ENCODE measurements at regions not wholly inside any gene's neighbourhood (a gene's known extent, or its start where the extent isn't known, plus 50 kb on each side); places are given as distances from the start of the nearest gene placed in this dataset.

- TF ChIP-seq, protein P1, sequence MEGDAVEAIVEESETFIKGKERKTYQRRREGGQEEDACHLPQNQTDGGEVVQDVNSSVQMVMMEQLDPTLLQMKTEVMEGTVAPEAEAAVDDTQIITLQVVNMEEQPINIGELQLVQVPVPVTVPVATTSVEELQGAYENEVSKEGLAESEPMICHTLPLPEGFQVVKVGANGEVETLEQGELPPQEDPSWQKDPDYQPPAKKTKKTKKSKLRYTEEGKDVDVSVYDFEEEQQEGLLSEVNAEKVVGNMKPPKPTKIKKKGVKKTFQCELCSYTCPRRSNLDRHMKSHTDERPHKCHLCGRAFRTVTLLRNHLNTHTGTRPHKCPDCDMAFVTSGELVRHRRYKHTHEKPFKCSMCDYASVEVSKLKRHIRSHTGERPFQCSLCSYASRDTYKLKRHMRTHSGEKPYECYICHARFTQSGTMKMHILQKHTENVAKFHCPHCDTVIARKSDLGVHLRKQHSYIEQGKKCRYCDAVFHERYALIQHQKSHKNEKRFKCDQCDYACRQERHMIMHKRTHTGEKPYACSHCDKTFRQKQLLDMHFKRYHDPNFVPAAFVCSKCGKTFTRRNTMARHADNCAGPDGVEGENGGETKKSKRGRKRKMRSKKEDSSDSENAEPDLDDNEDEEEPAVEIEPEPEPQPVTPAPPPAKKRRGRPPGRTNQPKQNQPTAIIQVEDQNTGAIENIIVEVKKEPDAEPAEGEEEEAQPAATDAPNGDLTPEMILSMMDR (IDR thresholded peaks at IDR 0.05) = no peak
- TF ChIP-seq TCF7 (CRISPR knock-in tag; IDR thresholded peaks at IDR 0.05; ENCODE audit: low read depth) (no peak), ATF3 (CRISPR knock-in tag; conservative IDR thresholded peaks at IDR 0.05) (no peak), OVOL2 (CRISPR knock-in tag; IDR thresholded peaks at IDR 0.05; ENCODE audit: borderline replicate concordance) (no peak), JUN (CRISPR knock-in tag; IDR thresholded peaks at IDR 0.05) (no peak)
Measured at GRCh38 chr9:99682870-99683269, 138.8 kb upstream of the NR4A3 start.

Data from WTC11 (cell line).